22Rv1 (cell line): ENCODE measurements at regions not wholly inside any gene's neighbourhood (a gene's known extent, or its start where the extent isn't known, plus 50 kb on each side); places are given as distances from the start of the nearest gene placed in this dataset.

Experiments
- H3K27ac ChIP-seq: fragments of 450-650 bp; 2 replicates; pipeline ENCODE4 v1.5.1; 2017
- CTCF ChIP-seq: fragments of 450-650 bp; IDR thresholded peaks from 2 replicates; pipeline ENCODE4 v1.5.1; 2017; ENCODE audit warnings: mild to moderate bottlenecking
- ZFX ChIP-seq: fragments of 450-650 bp; IDR thresholded peaks from 2 replicates; pipeline ENCODE4 v1.6.1; 2017; ENCODE audit warnings: antibody characterized with exemption, borderline replicate concordance

GRCh38 chr10:4267086-4267773, 482.2 kb upstream of the KLF6 start:
- H3K27ac ChIP-seq, result no peak overlapping the region
- no peak for TF ChIP-seq CTCF
- TF ChIP-seq ZFX, result no peak

- no peak overlapping the region for H3K27ac ChIP-seq
- no peak for TF ChIP-seq CTCF
- no peak for TF ChIP-seq ZFX
Observed at GRCh38 chr10:4266416-4267085, 481.5 kb upstream of the KLF6 start.

- TF ChIP-seq ZFX, result no peak
- TF ChIP-seq CTCF, result no peak
Observed at GRCh38 chr10:4265964-4266363, 481.0 kb upstream of the KLF6 start.

GRCh38 chr10:4264209-4264865, 479.3 kb upstream of the KLF6 start:
- no peak overlapping the region for H3K27ac ChIP-seq
- TF ChIP-seq ZFX (no peak), CTCF (no peak)

More at GRCh38 chr10:4265964-4266363, 481.0 kb upstream of the KLF6 start:
- H3K27ac ChIP-seq, result no peak overlapping the region

- no peak overlapping the region for H3K27ac ChIP-seq
- TF ChIP-seq CTCF (no peak), ZFX (no peak)
Observed at GRCh38 chr10:4263601-4263921, 478.6 kb upstream of the KLF6 start.

GRCh38 chr10:4262870-4263600, 478.0 kb upstream of the KLF6 start:
- TF ChIP-seq ZFX (no peak), CTCF (no peak)
- H3K27ac ChIP-seq, result no peak overlapping the region
